ENCODE measurements at regions not wholly inside any gene's neighbourhood (a gene's known extent, or its start where the extent isn't known, plus 50 kb on each side); places are given as distances from the start of the nearest gene placed in this dataset.

GRCh38 chr4:107246761-107247160 is 210.6 kb upstream of the DKK2 start:
- DNase-seq (ENCODE audit: low read depth): no peak

- no peak for DNase-seq (ENCODE audit: low read depth)
Measured at GRCh38 chr4:107243141-107243781, 207.1 kb upstream of the DKK2 start.

- no peak for DNase-seq (ENCODE audit: low read depth)
Measured at GRCh38 chr4:107220976-107221375, 184.9 kb upstream of the DKK2 start.

GRCh38 chr4:107219681-107220080 is 183.6 kb upstream of the DKK2 start:
- no peak for DNase-seq (ENCODE audit: low read depth)

GRCh38 chr4:107216379-107216778 is 180.3 kb upstream of the DKK2 start:
- no peak for DNase-seq (ENCODE audit: low read depth)

- DNase-seq (ENCODE audit: low read depth): no peak
Measured at GRCh38 chr4:107215222-107215621, 179.1 kb upstream of the DKK2 start.

GRCh38 chr4:107213880-107214279 is 177.8 kb upstream of the DKK2 start:
- no peak for DNase-seq (ENCODE audit: low read depth)

GRCh38 chr4:107213410-107213809 is 177.3 kb upstream of the DKK2 start:
- DNase-seq (ENCODE audit: low read depth): no peak

- DNase-seq (ENCODE audit: low read depth): no peak
Measured at GRCh38 chr4:107212565-107212964, 176.5 kb upstream of the DKK2 start.

- no peak for DNase-seq (ENCODE audit: low read depth)
Measured at GRCh38 chr4:107210450-107211239, 174.5 kb upstream of the DKK2 start.

- DNase-seq (ENCODE audit: low read depth): no peak
Measured at GRCh38 chr4:107203733-107204132, 167.6 kb upstream of the DKK2 start.

- DNase-seq (ENCODE audit: low read depth): no peak
Measured at GRCh38 chr4:107202744-107203143, 166.6 kb upstream of the DKK2 start.

- DNase-seq (ENCODE audit: low read depth): no peak
Measured at GRCh38 chr4:107197121-107197520, 161.0 kb upstream of the DKK2 start.

GRCh38 chr4:107196312-107196711 is 160.2 kb upstream of the DKK2 start:
- DNase-seq (ENCODE audit: low read depth): no peak

- no peak for DNase-seq (ENCODE audit: low read depth)
Measured at GRCh38 chr4:107194005-107194404, 157.9 kb upstream of the DKK2 start.

- DNase-seq (ENCODE audit: low read depth): no peak
Measured at GRCh38 chr4:107192601-107193000, 156.5 kb upstream of the DKK2 start.

- no peak for DNase-seq (ENCODE audit: low read depth)
Measured at GRCh38 chr4:107187091-107187490, 151.0 kb upstream of the DKK2 start.

- DNase-seq (ENCODE audit: low read depth): no peak
Measured at GRCh38 chr4:107183155-107183774, 147.2 kb upstream of the DKK2 start.

- DNase-seq (ENCODE audit: low read depth): no peak
Measured at GRCh38 chr4:107182347-107182746, 146.2 kb upstream of the DKK2 start.

GRCh38 chr4:107166873-107167450 is 130.8 kb upstream of the DKK2 start:
- DNase-seq (ENCODE audit: low read depth): no peak

- DNase-seq (ENCODE audit: low read depth): no peak
Measured at GRCh38 chr4:107166181-107166580, 130.1 kb upstream of the DKK2 start.

GRCh38 chr4:107164962-107165475 is 128.9 kb upstream of the DKK2 start:
- no peak for DNase-seq (ENCODE audit: low read depth)

- no peak for DNase-seq (ENCODE audit: low read depth)
Measured at GRCh38 chr4:107156443-107156842, 120.3 kb upstream of the DKK2 start.
